Common myeloid progenitor, CD34-positive (primary cell): ENCODE measurements at regions not wholly inside any gene's neighbourhood (a gene's known extent, or its start where the extent isn't known, plus 50 kb on each side); places are given as distances from the start of the nearest gene placed in this dataset.
"Not testable (repeated sequence)": the region's sequence is repeated elsewhere in the genome, so short reads cannot be mapped to it uniquely, and the experiment has no call there.

ENCODE experiments used
- CTCF ChIA-PET: fragments of 350-600 bp; sonication (Branson Sonifier 250); formaldehyde crosslinking; loops from one replicate; lab custom pipeline; 2021; ENCODE audit warnings: antibody characterized with exemption; lab: Charles Lee
- POLR2A ChIA-PET: fragments of 350-600 bp; sonication (Branson Sonifier 250); formaldehyde crosslinking; loops from one replicate; lab custom pipeline; 2021; ENCODE audit warnings: antibody characterized with exemption; lab: Charles Lee
- DNase-seq, 3 donors: peaks; one replicate each; pipeline versions ENCODE4 v3.0.0 to v3.0.0-alpha.2; 2013
- H3K27ac ChIP-seq, 2 experiments: 1 replicate in 1 of 2; 2 replicates in 1 of 2; pipeline ENCODE4 v1.7.0; 2013; ENCODE audit warnings: inconsistent platforms in 2 of 2, low read length in 2 of 2, mild to moderate bottlenecking in 2 of 2, low read depth in 1 of 2, moderate library complexity in 1 of 2; ENCODE audit not compliant: severe bottlenecking in 2 of 2, insufficient read depth in 1 of 2, poor library complexity in 1 of 2
- H3K27me3 ChIP-seq, 5 experiments: replicated peaks in 2 of 5; 1 replicate in 3 of 5; 2 replicates in 2 of 5; pipeline versions ENCODE4 v1.6.1 to v1.7.0; 2013; ENCODE audit warnings: low read length in 4 of 5, mild to moderate bottlenecking in 2 of 5, moderate library complexity in 2 of 5, inconsistent platforms in 1 of 5; ENCODE audit not compliant: insufficient read depth in 5 of 5, control insufficient read depth in 4 of 5
- H3K36me3 ChIP-seq, 4 experiments: 1 replicate in 2 of 4; 2 replicates in 2 of 4; pipeline versions ENCODE4 v1.6.1 to v1.7.0; 2013; ENCODE audit warnings: low read length in 3 of 4, control low read depth in 1 of 4, mild to moderate bottlenecking in 1 of 4; ENCODE audit not compliant: control insufficient read depth in 4 of 4, insufficient read depth in 4 of 4
- H3K4me1 ChIP-seq, 4 experiments: 1 replicate in 3 of 4; 2 replicates in 1 of 4; pipeline versions ENCODE4 v1.6.1 to v1.7.1; 2013; ENCODE audit warnings: low read length in 3 of 4, mild to moderate bottlenecking in 3 of 4, control low read depth in 1 of 4, inconsistent platforms in 1 of 4, moderate library complexity in 1 of 4; ENCODE audit not compliant: control insufficient read depth in 4 of 4, insufficient read depth in 4 of 4; ENCODE audit errors: control extremely low read depth in 1 of 4
- H3K4me3 ChIP-seq, 7 experiments: 1 replicate in 4 of 7; 2 replicates in 3 of 7; pipeline versions ENCODE4 v1.5.1 to v1.7.0; 2013; ENCODE audit warnings: mild to moderate bottlenecking in 7 of 7, low read length in 6 of 7, moderate library complexity in 6 of 7, inconsistent platforms in 2 of 7, low read depth in 2 of 7, control low read depth in 1 of 7; ENCODE audit not compliant: insufficient read depth in 4 of 7, control insufficient read depth in 1 of 7; ENCODE audit errors: extremely low read depth in 1 of 7
- H3K9me3 ChIP-seq, 5 experiments: 1 replicate in 4 of 5; 2 replicates in 1 of 5; pipeline versions ENCODE4 v1.6.1 to v1.7.1; 2013; ENCODE audit warnings: low read length in 4 of 5, mild to moderate bottlenecking in 2 of 5, inconsistent platforms in 1 of 5, low read depth in 1 of 5, moderate library complexity in 1 of 5; ENCODE audit not compliant: control insufficient read depth in 4 of 5, insufficient read depth in 2 of 5; ENCODE audit errors: control extremely low read depth in 1 of 5
- WGBS: methylation state at CpG from one replicate; pipeline ENCODE4 v1.1.5; 2013; ENCODE audit not compliant: insufficient coverage; 5-methylcytosine and 5-hydroxymethylcytosine counted together

DNA sequence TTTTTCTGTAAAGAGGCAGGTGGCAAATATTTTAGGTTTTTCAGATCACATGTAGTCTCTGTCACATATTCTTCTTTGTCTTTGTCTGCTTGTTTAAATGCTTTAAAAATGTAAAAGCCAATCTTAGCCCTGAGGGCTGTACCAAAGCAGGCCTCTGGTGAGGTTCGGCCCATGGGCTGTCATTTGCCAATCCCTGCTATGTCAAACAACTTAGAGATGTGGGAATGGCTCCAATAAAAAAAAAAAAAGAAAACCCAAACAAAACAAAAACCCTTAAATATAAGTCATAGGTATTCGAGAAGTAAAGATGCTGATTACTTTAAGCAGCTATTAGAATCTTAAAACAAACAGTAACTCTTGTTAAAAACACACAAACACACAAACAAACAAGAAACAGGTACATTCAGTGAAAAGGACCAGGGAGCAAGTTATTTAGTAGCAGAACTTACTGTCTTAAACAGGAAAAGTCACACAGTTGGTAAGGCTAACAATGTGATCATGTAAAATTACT lies 61.4 kb upstream of the NAMPT start:
- WGBS, result no CpG with 5 or more reads among the region's 2 CpGs
- Histone ChIP-seq H3K36me3 (no peaks in the 10 kb centered on the region), H3K27me3 (no peaks in the 10 kb centered on the region), H3K9me3 (peaks cover 4 to 32% (median 12%) of the 10 kb centered on the region in 5 experiments), H3K4me1 (peaks cover 0 to 14% (median 3%) of the 10 kb centered on the region in 4 experiments), H3K4me3 (no peak overlapping the region), H3K27ac (no peak overlapping the region)
- DNase-seq, result no peak
- CTCF ChIA-PET, result no interaction called here
- POLR2A ChIA-PET, result no interaction called here

DNA sequence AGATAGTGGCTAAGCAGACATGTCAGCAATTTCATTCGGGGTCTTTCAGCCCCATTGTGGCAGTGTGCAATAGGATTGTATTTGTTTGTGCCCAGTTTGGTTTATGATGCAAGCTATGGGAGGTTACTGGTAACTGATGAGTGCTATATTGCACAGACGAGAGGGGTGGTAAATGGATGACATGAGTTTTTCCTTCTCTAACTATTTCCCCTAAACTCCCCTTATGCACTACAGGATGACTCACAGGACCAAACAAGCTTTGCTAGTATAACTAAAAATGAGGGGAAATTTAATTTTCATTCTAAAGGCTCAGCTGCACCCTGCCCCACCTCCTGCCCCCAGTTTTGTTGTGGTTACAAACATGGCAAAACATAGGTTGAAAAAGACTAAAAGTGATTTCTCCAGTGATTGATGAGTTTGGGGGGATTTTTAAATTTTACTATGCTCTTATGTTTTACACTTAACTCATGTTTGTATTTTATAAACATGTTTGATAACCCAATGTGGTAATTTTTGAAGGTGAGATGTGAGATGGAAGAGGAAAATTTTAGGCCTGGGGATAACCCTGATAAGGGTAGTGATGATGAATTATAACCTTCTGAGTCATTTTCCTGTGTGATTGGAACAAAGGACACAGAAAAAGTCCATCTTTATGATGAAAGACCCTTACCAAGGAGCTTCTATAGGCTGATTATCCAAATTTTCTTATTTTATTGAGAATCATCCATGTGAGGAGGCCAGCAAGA lies 60.8 kb upstream of the NAMPT start:
- POLR2A ChIA-PET, result no interaction called here
- H3K4me3 ChIP-seq, result no peak overlapping the region
- no CpG with 5 or more reads among the region's 2 CpGs for WGBS
- CTCF ChIA-PET, result no interaction called here
- H3K36me3 ChIP-seq, result no peaks in the 10 kb centered on the region
- H3K9me3 ChIP-seq, result peaks cover 6 to 36% (median 14%) of the 10 kb centered on the region in 5 experiments
- H3K27ac ChIP-seq, result no peak overlapping the region
- H3K27me3 ChIP-seq, result no peaks in the 10 kb centered on the region
- DNase-seq, result peak in 2 of 3 donors; percentile 45 to 46
- peaks cover 0 to 14% (median 3%) of the 10 kb centered on the region in 4 experiments for H3K4me1 ChIP-seq

DNA sequence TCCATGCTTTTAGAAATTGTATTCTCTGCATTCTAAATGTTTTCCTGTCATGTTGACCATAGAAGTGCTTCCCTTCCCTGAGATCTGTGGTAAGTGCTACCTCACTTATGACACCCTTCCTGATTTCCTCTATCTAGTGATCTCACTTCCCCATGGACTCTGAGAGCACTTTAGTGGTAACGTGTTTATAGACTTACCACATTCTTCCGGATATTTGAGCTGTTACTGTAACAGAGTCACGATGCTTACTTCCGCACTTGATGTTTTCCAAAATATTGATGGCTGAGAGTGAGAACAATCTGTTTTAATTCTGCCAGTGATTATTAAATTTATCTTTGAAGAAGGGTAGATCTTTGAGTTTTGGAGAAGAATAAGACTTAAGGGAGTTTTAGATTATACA lies 60.1 kb upstream of the NAMPT start:
- DNase-seq, result peak in 1 of 3 donors; percentile 6

DNA sequence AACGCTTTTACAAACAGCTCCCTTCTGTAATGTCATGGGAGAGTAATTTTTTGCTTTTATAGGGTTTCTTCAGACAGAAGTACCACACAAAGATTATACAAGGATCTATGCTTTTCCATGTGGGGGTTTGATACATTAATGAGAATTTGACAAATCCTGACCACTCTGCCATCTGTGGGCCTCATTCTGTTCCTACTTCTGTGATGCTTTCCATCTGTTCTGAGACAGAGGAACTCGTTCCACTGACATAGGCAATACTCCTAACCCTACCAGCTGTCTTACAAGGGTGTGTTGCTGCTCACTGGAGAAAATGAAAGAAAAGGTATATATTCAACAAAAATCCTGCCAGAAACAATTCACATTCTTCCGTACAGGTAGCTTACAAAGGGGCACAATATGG lies 59.4 kb upstream of the NAMPT start:
- ChIA-PET POLR2A (no interaction called here), CTCF (no interaction called here)
- WGBS, result no CpG with 5 or more reads among the region's 3 CpGs
- H3K27me3 ChIP-seq, result no peaks in the 10 kb centered on the region
- H3K4me3 ChIP-seq, result no peak overlapping the region
- H3K36me3 ChIP-seq, result no peaks in the 10 kb centered on the region
- H3K4me1 ChIP-seq, result peaks cover 0 to 14% (median 3%) of the 10 kb centered on the region in 4 experiments
- no peak overlapping the region for H3K27ac ChIP-seq
- no peak for DNase-seq
- H3K9me3 ChIP-seq, result peaks cover 6 to 29% (median 9%) of the 10 kb centered on the region in 5 experiments

More for the DNA sequence above, 60.1 kb upstream of the NAMPT start:
- ChIA-PET POLR2A (no interaction called here), CTCF (no interaction called here)
- H3K36me3 ChIP-seq, result no peaks in the 10 kb centered on the region
- no peak overlapping the region for H3K4me3 ChIP-seq
- peaks cover 0 to 14% (median 3%) of the 10 kb centered on the region in 4 experiments for H3K4me1 ChIP-seq
- 94% methylated on average over 4 of the region's 4 CpGs for WGBS
- H3K27ac ChIP-seq, result no peak overlapping the region
- no peaks in the 10 kb centered on the region for H3K27me3 ChIP-seq
- peaks cover 6 to 33% (median 14%) of the 10 kb centered on the region in 5 experiments for H3K9me3 ChIP-seq

DNA sequence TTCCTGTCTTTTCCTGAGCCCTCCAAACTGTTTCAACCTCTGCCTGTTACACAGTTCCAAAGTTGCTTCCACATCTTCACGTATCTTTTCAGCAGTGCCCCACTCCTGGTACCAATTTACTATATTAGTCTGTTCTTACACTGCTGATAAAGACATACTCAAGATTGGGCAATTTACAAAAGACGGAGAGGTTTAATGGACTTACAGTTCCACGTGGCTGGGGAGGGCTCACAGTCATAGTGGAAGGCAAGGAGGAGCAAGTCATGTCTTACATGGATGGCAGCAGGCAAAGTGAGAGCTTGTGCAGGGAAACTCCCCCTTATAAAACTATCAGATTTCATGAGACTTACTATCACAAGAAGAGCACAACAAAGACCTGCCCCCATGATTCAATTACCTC lies 57.3 kb upstream of the NAMPT start:
- POLR2A ChIA-PET, H3K4me3 ChIP-seq, H3K27me3 ChIP-seq, DNase-seq, CTCF ChIA-PET, H3K36me3 ChIP-seq, H3K27ac ChIP-seq, H3K4me1 ChIP-seq: not testable (repeated sequence)
- H3K9me3 ChIP-seq, result peaks cover 0 to 37% (median 9%) of the 10 kb centered on the region in 5 experiments
- 83% methylated on average over 2 of the region's 3 CpGs for WGBS

DNA sequence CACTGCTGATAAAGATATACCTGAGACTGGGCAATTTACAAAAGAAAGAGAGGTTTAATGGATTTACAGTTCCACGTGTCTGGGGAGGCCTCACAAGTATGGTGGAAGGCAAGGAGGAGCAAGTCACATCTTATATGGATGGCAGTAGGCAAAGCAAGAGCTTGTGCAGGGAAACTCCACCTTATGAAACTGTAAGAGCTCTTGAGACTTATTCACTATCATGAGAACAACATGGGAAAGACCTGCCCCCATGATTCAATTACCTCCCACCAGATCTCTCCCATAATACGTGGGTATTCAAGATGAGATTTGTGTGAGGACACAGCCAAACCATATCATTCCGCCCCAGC lies 55.4 kb upstream of the NAMPT start:
- H3K27me3 ChIP-seq, H3K4me1 ChIP-seq, H3K27ac ChIP-seq, CTCF ChIA-PET, H3K36me3 ChIP-seq, POLR2A ChIA-PET, DNase-seq, H3K4me3 ChIP-seq: not testable (repeated sequence)
- WGBS, result 85% methylated on average over 2 of the region's 3 CpGs
- peaks cover 0 to 46% (median 8%) of the 10 kb centered on the region in 5 experiments for H3K9me3 ChIP-seq

DNA sequence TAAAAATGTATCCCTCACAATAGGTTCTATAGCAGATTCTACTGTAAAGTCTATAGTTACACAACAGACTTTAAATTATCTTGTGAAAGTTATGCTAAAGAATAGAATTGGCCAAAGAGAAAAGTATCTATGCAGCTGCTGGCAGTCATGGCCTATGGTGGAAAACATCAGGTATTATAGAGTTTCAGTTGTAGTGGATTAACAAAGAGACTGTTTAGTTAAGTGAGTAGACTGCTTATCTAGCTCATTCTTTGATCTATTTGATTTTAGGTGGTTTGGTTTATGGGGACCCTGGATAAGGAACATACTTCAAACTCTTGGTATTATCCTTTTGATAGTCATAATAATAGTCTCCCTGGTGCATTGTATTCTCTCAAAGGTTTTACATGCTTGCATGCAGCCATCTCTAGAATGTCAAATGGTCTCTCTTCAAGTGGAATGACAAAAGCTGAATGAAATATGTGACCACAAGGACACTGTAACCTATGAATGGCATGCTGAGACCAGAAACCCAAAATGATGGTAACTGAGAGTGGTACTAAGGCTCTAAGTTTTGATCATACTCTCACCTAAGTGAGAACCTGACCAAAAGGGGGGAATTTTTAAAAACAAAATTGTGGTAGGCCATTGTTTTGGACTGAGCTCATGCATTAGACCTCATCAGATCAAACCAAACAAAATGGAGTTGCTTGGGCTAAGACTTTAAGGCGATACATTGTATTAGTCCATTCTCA lies 54.9 kb upstream of the NAMPT start:
- no peaks in the 10 kb centered on the region for H3K4me1 ChIP-seq
- no peaks in the 10 kb centered on the region for H3K36me3 ChIP-seq
- DNase-seq, result no peak
- no peak overlapping the region for H3K27ac ChIP-seq
- ChIA-PET CTCF (no interaction called here), POLR2A (no interaction called here)
- WGBS, result no CpG with 5 or more reads among the region's 1 CpG
- no peak overlapping the region for H3K4me3 ChIP-seq
- H3K27me3 ChIP-seq, result no peaks in the 10 kb centered on the region
- peaks cover 0 to 46% (median 8%) of the 10 kb centered on the region in 5 experiments for H3K9me3 ChIP-seq
